A549 (cell line): ENCODE measurements at regions not wholly inside any gene's neighbourhood (a gene's known extent, or its start where the extent isn't known, plus 50 kb on each side); places are given as distances from the start of the nearest gene placed in this dataset.

Source experiments
- POLR2AphosphoS2 ChIP-seq: conservative IDR thresholded peaks from 2 replicates; pipeline ENCODE4 v1.6.1; 2012; ENCODE audit warnings: low read length, improper control_type of control experiment, inconsistent platforms
- RFX5 ChIP-seq: fragments of 450-650 bp; IDR thresholded peaks from 2 replicates; pipeline ENCODE4 v1.7.1; 2014; ENCODE audit warnings: antibody characterized with exemption, mild to moderate bottlenecking, moderate library complexity
- SREBF2 ChIP-seq: fragments of 450-650 bp; IDR thresholded peaks from 2 replicates; pipeline ENCODE4 v1.6.1; 2014; ENCODE audit warnings: mild to moderate bottlenecking, moderate library complexity
- TF ChIP-seq, protein P1 (sequence below): fragments of >200 bp; sonication (Bioruptor Twin); formaldehyde crosslinking; IDR thresholded peaks from 3 replicates; pipeline ENCODE4 v1.5.1; 2016

GRCh38 chr3:181933052-181933618, 221.4 kb downstream of the SOX2 start:
- no peak for TF ChIP-seq POLR2AphosphoS2
- TF ChIP-seq, protein P1, sequence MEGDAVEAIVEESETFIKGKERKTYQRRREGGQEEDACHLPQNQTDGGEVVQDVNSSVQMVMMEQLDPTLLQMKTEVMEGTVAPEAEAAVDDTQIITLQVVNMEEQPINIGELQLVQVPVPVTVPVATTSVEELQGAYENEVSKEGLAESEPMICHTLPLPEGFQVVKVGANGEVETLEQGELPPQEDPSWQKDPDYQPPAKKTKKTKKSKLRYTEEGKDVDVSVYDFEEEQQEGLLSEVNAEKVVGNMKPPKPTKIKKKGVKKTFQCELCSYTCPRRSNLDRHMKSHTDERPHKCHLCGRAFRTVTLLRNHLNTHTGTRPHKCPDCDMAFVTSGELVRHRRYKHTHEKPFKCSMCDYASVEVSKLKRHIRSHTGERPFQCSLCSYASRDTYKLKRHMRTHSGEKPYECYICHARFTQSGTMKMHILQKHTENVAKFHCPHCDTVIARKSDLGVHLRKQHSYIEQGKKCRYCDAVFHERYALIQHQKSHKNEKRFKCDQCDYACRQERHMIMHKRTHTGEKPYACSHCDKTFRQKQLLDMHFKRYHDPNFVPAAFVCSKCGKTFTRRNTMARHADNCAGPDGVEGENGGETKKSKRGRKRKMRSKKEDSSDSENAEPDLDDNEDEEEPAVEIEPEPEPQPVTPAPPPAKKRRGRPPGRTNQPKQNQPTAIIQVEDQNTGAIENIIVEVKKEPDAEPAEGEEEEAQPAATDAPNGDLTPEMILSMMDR, result no peak
- TF ChIP-seq RFX5, result no peak
- no peak for TF ChIP-seq SREBF2
